ENCODE measurements at regions not wholly inside any gene's neighbourhood (a gene's known extent, or its start where the extent isn't known, plus 50 kb on each side); places are given as distances from the start of the nearest gene placed in this dataset.
"Not testable (repeated sequence)": the region's sequence is repeated elsewhere in the genome, so short reads cannot be mapped to it uniquely, and the experiment has no call there.

DNA sequence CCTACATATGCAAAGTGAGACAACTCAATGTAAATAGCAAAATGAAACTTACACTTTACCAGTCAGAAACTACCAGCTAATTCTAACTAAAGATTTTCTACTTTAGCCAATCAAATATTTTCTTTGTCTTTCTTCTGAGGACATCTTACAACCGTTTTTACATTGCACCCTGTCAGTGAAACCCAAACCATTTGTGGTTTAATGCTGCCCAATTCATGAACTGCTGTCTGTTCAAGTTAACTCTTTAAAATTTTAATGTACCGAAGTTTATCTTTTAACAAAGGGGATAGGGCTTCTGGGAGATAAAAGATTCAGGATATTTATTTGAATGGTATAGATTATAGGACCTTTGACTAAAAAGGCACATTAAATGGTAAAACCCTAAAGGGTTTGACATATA is 121.3 kb upstream of the HDDC2 start:
- DNase-seq (ENCODE audit: insufficient read length, low spot score), result no peak
- no peak for FAIRE-seq

DNA sequence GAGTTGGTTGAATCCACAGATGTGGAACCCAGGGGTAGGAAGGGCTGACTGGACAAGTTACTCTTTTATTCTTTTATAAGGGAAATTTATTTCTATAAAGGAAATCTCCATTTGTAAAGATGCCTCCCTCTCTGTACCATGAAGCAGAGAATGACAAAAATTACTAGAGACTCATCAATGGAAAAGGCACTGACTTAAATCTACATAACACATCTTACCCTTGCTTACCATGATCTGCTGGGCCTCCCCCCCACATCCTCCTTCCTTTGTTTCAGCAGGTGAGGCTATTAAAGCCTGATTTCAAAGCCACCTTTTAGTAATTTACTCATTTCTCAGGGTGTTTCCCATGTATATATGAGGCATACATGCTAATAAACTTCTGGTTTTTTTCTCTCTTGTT is 130.2 kb upstream of the HDDC2 start:
- no peak for DNase-seq (ENCODE audit: insufficient read length, low spot score)
- no peak for FAIRE-seq

DNA sequence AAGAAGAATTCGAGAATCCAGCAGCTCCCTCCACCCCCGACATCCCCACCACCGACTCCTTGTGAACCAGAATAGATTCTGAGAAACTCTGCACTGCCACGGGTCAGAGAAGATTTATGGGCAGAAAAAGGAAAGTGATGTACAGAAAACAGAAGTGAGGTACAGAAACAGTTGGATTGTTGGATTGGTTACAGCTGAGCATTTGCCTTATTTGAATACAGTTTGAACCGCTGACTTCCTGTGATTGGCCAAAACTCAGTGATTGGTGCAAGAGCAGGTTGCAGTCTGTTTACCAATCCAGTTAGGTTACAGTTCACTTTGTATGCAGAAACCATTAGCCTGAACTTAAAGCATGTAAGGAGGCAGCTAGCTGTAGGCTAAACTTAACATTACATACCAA is 131.2 kb upstream of the HDDC2 start:
- FAIRE-seq (no peak), DNase-seq (ENCODE audit: insufficient read length, low spot score) (no peak)

DNA sequence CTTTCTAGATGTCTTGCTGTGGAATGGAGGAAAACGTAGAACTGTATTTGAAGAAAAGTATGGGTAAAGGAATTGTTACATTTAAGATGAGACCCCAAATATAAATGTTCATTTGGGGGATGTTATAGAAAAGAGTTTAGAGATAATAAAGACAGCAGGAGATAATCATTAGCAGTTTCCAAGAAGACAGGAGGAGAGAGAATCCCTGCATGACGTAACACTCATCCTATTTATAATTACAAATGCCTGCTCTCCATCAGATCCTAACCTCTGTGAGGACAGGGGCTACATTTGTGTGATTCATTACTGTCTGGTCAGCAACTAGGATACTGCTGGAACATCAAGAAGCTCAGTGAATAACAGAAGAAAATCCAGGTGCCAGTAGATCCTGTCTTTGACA is 133.0 kb upstream of the HDDC2 start:
- no peak for FAIRE-seq

DNA sequence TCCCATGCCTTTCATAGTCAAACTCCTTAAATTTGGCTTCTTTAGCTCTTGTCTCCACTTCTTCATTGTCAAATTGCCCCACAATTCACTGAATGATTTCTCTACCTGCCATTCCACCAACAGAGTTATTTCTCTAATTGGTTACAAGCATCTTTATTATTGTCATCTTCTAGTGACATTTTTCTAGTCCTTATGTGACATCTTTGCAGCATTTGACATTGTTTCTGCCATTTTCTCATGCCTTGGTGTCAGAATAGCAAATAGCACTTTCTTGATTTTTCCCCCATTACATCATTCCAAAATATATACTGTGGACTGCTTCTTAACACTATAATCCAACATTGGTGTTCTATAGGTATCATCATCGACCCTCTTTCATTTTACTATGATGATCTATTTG is 137.7 kb upstream of the HDDC2 start:
- FAIRE-seq, result no peak
- no peak for DNase-seq (ENCODE audit: insufficient read length, low spot score)

More for the DNA sequence above, 133.0 kb upstream of the HDDC2 start:
- no peak for DNase-seq (ENCODE audit: insufficient read length, low spot score)

DNA sequence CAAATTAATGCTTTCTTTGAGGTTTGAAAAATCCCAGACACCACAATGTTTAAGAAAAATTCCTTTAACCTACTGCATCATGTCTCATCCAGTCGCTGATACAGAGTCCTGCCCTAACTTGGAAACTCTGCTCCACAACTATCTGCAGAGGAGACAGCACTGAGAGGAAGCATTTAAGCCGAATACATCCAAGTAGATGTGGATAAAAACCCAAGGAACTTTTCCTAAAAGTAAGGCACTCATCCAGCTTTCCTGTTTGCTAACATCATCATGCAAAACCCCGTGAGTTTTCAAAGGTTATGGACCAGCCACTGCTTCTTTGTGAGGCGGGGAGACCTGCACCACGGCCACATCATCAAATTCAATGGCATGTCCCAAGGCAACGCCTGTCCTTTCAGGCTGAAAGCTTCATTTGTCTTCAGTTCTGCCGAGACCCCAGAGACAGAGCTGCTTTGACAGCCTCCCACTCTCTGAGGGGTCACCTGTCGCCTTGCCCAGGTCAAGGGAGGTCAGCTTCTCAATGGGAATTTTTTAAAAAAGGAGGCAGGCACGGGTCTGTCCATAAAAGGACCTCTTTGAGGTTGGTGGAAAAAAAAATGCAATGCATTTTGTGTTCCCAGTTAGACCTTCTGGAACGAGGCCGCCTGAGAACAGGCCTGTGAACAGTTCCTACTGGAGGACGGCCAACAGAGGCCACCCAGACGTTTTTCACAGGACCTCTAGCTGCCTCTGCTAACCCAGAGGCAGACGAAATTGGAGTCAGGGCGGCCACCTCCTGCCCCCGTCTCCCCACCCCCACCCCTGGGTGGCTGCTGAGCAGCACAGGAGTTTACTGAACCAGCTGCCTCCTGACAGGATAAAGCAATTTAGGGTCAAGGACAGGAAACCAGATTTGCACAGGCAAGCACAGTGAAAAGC is 142.5 kb upstream of the HDDC2 start:
- no peak for FAIRE-seq

DNA sequence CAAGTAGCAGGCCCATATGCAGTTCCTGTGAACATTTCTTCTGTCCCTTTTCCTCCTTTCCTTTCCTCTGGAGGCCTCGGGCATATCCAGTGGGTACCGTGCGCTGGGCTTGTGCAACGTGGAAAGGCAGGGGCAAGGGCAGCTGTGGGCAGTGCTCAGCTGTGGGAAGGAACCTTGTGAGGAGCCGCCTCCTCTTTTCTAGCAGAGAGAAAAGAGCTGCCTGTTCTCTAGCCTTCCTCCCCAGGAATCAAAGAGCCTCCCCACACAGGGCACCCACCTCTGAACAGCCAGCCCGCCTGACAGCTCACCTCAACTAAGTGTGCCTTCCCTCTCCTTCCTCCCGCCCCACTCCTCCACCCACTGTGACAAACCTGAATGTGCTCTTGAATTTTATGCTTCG is 143.3 kb upstream of the HDDC2 start:
- no peak for DNase-seq (ENCODE audit: insufficient read length, low spot score)
- no peak for FAIRE-seq

More for the DNA sequence above, 142.5 kb upstream of the HDDC2 start:
- no peak for DNase-seq (ENCODE audit: insufficient read length, low spot score)

DNA sequence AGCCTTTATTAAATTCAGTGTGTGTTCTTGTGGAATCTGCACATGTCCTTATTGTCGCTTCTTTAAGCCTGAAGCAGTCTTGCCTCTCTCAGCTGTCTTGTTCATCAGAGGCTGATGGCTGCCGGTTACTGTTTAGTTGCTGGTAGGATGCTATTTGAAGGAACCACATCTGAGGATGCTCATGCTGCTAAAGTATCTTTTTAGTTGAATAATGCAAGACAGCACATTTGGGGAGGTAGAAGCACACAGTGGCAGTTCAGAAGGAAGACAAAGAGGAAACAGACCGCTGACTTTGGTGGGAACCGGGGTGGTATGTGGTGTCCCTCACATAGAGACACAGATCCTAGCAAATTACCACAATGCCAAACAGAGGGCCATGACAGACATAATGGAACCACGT is 144.2 kb upstream of the HDDC2 start:
- no peak for DNase-seq (ENCODE audit: insufficient read length, low spot score)
- no peak for FAIRE-seq

DNA sequence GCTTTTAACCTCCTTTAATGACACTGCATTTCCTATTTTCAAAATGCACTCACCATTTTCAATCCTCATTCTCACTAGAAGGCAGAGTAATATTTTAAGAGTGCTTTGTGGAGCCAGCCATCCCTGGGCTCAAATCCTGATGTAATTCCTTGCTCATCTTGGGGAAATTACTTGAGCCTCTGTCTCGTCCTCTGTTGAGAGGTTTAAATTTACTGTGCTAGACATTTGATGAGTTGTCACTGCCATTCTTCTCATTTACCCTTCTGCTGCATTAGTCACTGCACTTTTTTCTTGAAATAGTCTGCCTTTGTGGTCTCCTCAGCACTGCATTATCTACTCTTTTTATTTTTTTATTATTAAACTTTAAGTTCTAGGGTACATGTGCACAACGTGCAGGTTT is 150.0 kb upstream of the HDDC2 start:
- FAIRE-seq (no peak), DNase-seq (ENCODE audit: insufficient read length, low spot score) (no peak)

DNA sequence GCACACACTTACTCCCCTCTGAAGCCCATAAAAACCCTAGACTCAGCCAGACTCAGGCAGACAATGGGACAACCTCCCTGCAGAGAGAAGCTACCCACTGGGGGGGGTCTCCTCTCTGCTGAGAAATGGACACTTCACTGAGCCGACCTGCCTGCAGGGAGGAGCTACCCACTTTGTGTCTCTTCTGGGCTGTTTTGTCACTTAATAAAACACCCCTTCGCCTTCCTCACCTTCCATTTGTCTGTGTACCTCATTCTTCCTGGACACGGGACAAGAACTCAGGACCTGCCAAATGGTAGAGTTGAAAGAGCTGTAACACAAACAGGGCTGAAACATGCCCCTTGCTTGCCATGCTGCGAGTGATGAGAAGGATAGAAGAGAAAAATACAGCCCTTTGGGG is 151.7 kb upstream of the HDDC2 start:
- FAIRE-seq, result no peak

DNA sequence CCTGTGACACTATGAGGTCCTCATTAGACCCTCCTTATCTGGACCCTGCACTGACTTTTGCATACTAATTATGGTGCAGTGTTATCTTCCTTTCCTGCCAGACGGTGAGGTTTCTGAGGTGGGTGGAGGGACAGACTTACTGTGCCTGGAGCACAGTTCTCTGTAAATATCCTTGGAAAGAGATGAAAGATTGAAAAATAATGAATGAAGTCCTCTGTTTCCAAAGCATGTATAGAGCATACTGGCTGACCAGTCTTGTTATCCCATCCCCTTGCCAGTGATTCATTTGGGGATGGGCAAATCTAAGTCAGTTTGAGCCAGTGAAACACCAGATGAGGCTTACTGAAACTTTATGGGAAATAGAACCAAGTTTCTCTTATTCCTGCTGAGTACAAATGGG is 152.6 kb upstream of the HDDC2 start:
- no peak for FAIRE-seq
- no peak for DNase-seq (ENCODE audit: insufficient read length, low spot score)

More for the DNA sequence above, 151.7 kb upstream of the HDDC2 start:
- no peak for DNase-seq (ENCODE audit: insufficient read length, low spot score)

DNA sequence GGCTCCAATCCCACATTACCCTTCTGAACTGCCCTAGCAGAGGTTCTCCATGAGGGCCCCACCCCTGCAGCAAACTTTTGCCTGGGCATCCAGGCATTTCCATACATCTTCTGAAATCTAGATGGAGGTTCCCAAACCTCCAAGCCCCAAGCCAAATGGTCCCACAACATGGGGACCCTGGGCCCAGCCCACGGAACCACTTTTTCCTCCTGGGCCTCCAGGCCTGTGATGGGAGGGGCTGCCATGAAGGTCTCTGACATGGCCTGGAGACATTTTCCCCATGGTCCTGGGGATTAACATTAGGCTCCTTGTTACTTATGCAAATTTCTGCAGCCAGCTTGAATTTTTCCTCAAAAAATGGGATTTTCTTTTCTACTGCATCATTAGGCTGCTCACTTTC is 156.7 kb upstream of the HDDC2 start:
- FAIRE-seq; DNase-seq (ENCODE audit: insufficient read length, low spot score): not testable (repeated sequence)

DNA sequence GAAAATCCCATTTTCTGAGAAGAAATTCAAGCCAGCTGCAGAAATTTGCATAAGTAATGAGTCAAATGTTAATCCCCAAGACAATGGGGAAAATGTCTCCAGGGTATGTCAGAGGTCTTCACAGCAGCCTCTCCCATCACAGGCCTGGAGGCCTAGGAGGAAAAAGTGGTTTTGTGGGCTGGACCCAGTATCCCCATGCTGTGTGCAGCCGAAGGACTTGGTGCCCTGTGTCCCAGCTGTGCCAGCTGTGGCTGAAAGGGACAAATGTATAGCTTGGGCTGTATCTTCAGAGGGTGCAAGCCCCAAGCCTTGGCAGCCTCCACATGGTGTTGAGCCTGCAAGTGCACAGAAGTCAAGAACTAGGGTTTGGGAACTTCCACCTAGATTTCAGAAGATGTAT is 163.6 kb upstream of the HDDC2 start:
- FAIRE-seq; DNase-seq (ENCODE audit: insufficient read length, low spot score): not testable (repeated sequence)

DNA sequence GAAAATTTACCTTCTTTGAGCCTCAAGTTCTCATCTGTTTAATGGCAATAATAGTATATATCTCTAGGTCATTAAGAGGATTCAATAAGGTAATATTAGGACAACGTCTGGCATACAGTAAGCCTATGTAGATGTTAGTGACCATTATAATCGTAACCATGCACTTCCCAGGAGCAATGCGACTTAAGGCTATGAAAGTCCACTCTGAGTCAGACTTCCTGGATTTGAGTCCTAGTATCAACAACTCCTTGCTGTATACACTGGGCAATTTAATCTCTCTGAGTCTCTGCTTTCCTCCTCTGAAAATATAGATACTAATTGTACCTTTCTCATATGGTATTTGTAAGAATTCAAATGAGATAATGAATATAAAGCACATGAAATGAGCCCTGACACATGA is 168.1 kb upstream of the HDDC2 start:
- FAIRE-seq (no peak), DNase-seq (ENCODE audit: insufficient read length, low spot score) (no peak)

DNA sequence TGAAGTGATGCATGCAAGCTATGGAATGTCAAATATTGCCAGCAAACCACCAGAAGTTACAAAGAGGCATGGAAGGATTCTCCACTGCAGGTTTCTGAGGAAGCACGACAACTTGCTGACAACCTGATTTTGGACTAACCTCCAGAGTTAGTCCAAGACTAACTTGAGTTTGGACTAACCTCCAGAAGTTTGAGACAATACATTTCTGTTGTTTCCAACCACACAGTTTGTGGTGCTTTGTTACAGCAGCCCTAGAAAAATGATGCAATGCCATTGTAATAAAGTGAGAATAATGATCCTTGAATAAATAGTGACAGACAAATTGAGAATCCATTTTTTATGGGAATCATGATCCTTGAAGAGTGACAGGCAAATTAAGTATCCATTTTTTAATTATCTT is 169.9 kb upstream of the HDDC2 start:
- DNase-seq (ENCODE audit: insufficient read length, low spot score) (no peak), FAIRE-seq (no peak)

DNA sequence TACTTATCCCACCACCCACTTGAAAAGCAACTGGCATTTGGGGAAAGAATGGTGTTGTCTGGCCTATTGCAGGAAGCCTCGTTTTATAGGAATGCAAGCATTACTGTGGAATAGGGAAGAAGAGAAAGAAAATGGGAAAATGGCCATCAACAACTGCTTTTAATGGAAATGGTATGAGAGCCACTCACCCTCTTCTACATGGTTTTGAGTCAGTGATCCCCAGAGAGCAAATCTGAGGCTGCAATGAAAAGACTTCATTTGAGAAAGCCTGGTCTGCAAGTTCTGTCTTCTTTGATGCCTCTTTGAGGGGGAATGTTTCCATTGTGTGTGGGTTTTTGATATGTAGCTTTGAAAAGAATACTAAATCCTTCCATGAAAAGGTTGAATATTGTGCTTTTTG is 172.3 kb upstream of the HDDC2 start:
- FAIRE-seq, result no peak

DNA sequence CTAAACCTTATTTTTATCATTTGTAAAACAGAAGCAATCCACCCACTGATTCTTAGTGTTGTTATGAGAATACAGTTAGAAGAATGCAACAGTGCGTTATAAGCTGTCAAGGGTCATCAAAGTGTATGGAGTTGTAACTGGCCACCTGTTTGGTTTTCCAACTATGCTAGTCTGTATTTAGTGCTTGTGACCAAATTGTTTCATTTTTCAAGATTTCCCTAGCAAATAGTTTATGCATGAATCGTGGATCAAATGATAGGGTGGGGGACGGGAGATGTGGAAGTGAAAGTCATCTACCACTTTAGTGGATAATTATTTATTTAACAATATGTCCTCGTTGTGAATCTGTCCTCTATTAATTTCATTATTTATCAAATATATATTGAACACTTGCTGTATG is 175.4 kb upstream of the HDDC2 start:
- FAIRE-seq (no peak), DNase-seq (ENCODE audit: insufficient read length, low spot score) (no peak)

More for the DNA sequence above, 172.3 kb upstream of the HDDC2 start:
- DNase-seq (ENCODE audit: insufficient read length, low spot score), result no peak

DNA sequence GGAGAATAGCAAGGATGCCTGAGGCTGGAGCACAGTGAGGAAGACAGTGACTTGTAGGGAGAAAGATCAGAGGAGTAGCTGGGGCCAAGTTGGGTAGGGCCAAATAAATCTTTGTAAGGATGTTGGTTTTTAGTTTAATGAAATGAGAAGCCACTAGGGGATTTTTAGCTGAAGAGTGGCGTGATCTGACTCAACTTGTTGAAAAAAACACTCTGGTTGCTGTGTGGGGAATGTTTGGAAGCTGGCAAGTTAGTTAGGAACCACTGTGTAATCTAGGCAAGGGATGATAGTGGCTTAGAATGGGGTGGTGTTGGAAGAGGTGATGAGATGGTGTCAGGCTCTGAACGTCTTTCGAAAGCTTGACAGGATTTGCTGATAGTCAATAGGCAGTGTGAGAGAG is 176.1 kb upstream of the HDDC2 start:
- FAIRE-seq, result no peak
- no peak for DNase-seq (ENCODE audit: insufficient read length, low spot score)

DNA sequence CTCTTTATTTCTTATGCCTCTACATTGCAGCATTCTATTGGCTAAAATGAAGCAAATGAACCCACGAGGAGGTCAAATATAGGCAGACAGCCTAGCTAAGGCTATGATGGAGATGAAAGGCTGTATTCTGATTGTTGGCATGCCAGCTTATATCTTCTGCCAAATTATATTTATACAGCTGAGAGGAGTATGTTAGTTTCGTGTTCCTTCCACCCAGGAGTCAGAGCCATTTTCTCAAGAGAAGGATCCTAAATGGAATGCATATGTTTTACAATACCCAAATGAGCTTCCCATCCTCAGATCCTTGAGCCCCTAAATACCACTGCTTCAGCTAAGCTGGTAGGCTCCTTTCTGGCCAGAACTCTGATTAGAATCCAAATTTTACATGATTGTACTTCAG is 178.4 kb upstream of the HDDC2 start:
- DNase-seq (ENCODE audit: insufficient read length, low spot score), result no peak
- FAIRE-seq, result no peak

DNA sequence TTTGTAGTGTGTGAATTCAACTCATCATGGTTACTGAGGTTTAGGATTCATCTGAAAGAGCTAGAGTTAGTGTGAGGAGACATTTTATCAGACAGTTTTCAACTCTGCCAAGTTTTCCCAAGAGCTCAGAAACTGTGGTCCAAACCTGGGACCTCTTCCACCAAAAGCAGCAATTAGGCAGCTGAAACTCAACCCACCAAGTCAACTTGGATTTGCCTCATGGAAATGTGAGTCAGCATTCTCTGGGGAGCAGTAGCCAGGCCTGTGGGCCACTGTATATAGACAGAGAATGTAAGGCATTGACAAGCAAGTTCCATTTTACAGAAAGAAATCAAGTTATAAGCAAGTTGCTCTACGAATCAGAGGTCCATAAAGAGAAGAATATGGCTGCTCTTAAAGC is 178.8 kb upstream of the HDDC2 start:
- no peak for DNase-seq (ENCODE audit: insufficient read length, low spot score)
- no peak for FAIRE-seq

DNA sequence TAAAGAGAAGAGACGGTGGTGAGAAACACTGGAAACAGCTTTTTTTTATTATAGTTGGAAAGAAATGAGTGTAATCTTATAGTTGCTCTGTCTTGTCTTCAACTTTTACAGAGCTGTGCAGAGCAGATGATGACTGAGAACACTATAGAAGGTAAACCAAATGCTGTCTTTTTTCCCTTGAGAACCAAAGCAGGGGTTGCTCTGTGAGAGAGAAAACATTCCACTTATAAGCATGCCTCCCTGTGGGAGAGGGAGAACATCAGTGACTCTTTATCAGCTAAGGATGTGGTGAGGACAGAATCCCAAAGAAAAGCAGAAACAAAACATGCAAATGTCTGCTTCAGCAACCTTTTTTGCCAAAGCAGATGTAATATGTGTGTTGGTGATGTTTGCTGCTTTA is 179.3 kb upstream of the HDDC2 start:
- no peak for FAIRE-seq
- no peak for DNase-seq (ENCODE audit: insufficient read length, low spot score)

DNA sequence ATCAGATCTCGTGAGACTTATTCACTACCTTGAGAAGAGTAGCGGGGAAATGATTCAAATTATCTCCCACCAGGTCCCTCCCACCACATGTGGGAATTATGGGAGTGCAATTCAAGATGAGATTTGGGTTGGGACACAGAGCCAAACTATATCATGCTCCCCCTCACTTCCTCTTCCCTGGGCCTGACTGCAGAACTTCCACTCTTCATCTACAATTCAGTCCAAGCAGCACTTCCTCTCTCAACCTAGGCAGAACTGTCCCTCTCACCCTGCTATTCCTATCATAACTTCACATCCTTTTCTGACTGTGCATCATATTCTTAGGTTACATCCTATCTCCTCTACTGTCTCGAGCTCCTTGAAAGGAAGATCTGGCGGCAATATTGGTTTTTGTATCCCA is 184.0 kb upstream of the HDDC2 start:
- no peak for FAIRE-seq
- no peak for DNase-seq (ENCODE audit: insufficient read length, low spot score)

DNA sequence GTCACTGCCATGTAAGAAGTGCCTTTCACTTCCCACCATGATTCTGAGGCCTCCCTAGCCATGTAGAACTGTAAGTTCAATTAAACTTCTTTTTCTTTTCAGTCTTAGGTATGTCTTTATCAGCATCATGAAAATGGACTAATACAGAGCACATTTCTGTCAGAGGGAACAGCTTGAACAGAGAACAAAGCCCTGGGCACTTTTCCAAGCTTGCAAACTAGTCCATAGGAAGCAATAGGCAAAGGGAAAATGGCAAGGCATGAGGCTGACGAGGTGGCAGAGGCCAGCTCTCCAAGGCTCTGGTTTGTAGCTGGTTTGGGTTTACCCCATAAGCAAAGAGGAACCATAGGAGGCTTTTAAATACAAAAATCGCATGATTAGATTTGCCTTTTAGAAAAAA is 185.1 kb upstream of the HDDC2 start:
- no peak for DNase-seq (ENCODE audit: insufficient read length, low spot score)
- FAIRE-seq, result no peak

All from GM19239 (cell line).